Thymus (tissue), 11 donors: ENCODE measurements at regions not wholly inside any gene's neighbourhood (a gene's known extent, or its start where the extent isn't known, plus 50 kb on each side); places are given as distances from the start of the nearest gene placed in this dataset.
"Not testable (repeated sequence)": the region's sequence is repeated elsewhere in the genome, so short reads cannot be mapped to it uniquely, and the experiment has no call there.

ENCODE experiments used
- DNase-seq, 9 donors: peaks; one replicate each; pipeline ENCODE4 v3.0.0-alpha.2; 2013; ENCODE audit warnings: low spot score in 9 of 9, low read depth in 6 of 9, missing footprints in 1 of 9
- H3K27ac ChIP-seq, 2 donors: one replicate each; pipeline ENCODE4 v1.5.1; 2013; ENCODE audit warnings: control low read depth in 1 of 2, low read depth in 1 of 2, low read length in 1 of 2, mild to moderate bottlenecking in 1 of 2, moderate library complexity in 1 of 2
- H3K27me3 ChIP-seq, 2 donors: one replicate each; pipeline ENCODE4 v1.5.1; 2013; ENCODE audit warnings: low read length in 1 of 2; ENCODE audit not compliant: control insufficient read depth in 2 of 2, insufficient read depth in 1 of 2
- H3K36me3 ChIP-seq, 2 donors: one replicate each; pipeline ENCODE4 v1.5.1; 2013; ENCODE audit warnings: low read length in 1 of 2, mild to moderate bottlenecking in 1 of 2, moderate library complexity in 1 of 2; ENCODE audit not compliant: control insufficient read depth in 2 of 2, insufficient read depth in 2 of 2
- H3K4me1 ChIP-seq, 2 donors: one replicate each; pipeline ENCODE4 v1.5.1; 2013; ENCODE audit warnings: low read length in 2 of 2; ENCODE audit not compliant: control insufficient read depth in 2 of 2, insufficient read depth in 2 of 2
- H3K4me3 ChIP-seq, 2 donors: one replicate each; pipeline ENCODE4 v1.5.1; 2013; ENCODE audit warnings: low read length in 2 of 2, control low read depth in 1 of 2, mild to moderate bottlenecking in 1 of 2
- H3K9me3 ChIP-seq, 2 donors: one replicate each; pipeline ENCODE4 v1.5.1; 2013; ENCODE audit warnings: low read length in 1 of 2, mild to moderate bottlenecking in 1 of 2; ENCODE audit not compliant: control insufficient read depth in 2 of 2, insufficient read depth in 1 of 2
- WGBS: extraction: QIAGEN DNeasy Blood & Tissue Kit; methylation state at CpG from one replicate; pipeline ENCODE4 v1.1.7; 2013; 5-methylcytosine and 5-hydroxymethylcytosine counted together
- donor health status: healthy.

GRCh38 chr1:187665483-187665882 lies 836.7 kb downstream of the PLA2G4A start:
- H3K27ac ChIP-seq, result no peak overlapping the region
- H3K36me3 ChIP-seq, result no peaks in the 10 kb centered on the region
- no peaks in the 10 kb centered on the region for H3K4me1 ChIP-seq
- H3K4me3 ChIP-seq, result no peak overlapping the region
- DNase-seq, result no peak
- H3K27me3 ChIP-seq, result no peaks in the 10 kb centered on the region
- H3K9me3 ChIP-seq, result no peaks in the 10 kb centered on the region
- 86% methylated on average over 2 of the region's 2 CpGs for WGBS

GRCh38 chr1:187680823-187681222 lies 852.1 kb downstream of the PLA2G4A start:
- no peaks in the 10 kb centered on the region for H3K36me3 ChIP-seq
- H3K4me3 ChIP-seq, result no peak overlapping the region
- no peak overlapping the region for H3K27ac ChIP-seq
- WGBS, result 80% methylated on average over 1 of the region's 1 CpG
- no peaks in the 10 kb centered on the region for H3K4me1 ChIP-seq
- DNase-seq, result no peak
- H3K27me3 ChIP-seq, result no peaks in the 10 kb centered on the region
- H3K9me3 ChIP-seq, result no peaks in the 10 kb centered on the region

GRCh38 chr1:187682112-187682511 lies 853.4 kb downstream of the PLA2G4A start:
- no peak overlapping the region for H3K27ac ChIP-seq
- H3K27me3 ChIP-seq, result no peaks in the 10 kb centered on the region
- H3K4me1 ChIP-seq, result no peaks in the 10 kb centered on the region
- no peak overlapping the region for H3K4me3 ChIP-seq
- no peak for DNase-seq
- H3K36me3 ChIP-seq, result no peaks in the 10 kb centered on the region
- WGBS, result 69% methylated on average over 2 of the region's 2 CpGs
- H3K9me3 ChIP-seq, result no peaks in the 10 kb centered on the region

GRCh38 chr1:187685333-187685732 lies 856.6 kb downstream of the PLA2G4A start:
- no peak for DNase-seq
- H3K9me3 ChIP-seq, result no peaks in the 10 kb centered on the region
- H3K27me3 ChIP-seq, result no peaks in the 10 kb centered on the region
- no peaks in the 10 kb centered on the region for H3K36me3 ChIP-seq
- H3K4me1 ChIP-seq, result no peaks in the 10 kb centered on the region
- no peak overlapping the region for H3K4me3 ChIP-seq
- H3K27ac ChIP-seq, result no peak overlapping the region

- Histone ChIP-seq H3K27ac (no peak overlapping the region), H3K27me3 (no peaks in the 10 kb centered on the region), H3K4me1 (no peaks in the 10 kb centered on the region), H3K9me3 (no peaks in the 10 kb centered on the region), H3K36me3 (no peaks in the 10 kb centered on the region), H3K4me3 (no peak overlapping the region)
- DNase-seq, result no peak
Observed at GRCh38 chr1:187689129-187689528, 860.4 kb downstream of the PLA2G4A start.

GRCh38 chr1:187691439-187691838 lies 862.7 kb downstream of the PLA2G4A start:
- Histone ChIP-seq H3K27ac (no peak overlapping the region), H3K4me3 (no peak overlapping the region), H3K4me1 (no peaks in the 10 kb centered on the region), H3K36me3 (no peaks in the 10 kb centered on the region), H3K9me3 (no peaks in the 10 kb centered on the region), H3K27me3 (no peaks in the 10 kb centered on the region)
- no peak for DNase-seq
- 89% methylated on average over 2 of the region's 2 CpGs for WGBS

- Histone ChIP-seq H3K36me3 (no peaks in the 10 kb centered on the region), H3K4me1 (no peaks in the 10 kb centered on the region), H3K27me3 (no peaks in the 10 kb centered on the region), H3K9me3 (no peaks in the 10 kb centered on the region), H3K27ac (no peak overlapping the region), H3K4me3 (no peak overlapping the region)
- WGBS, result 75% methylated on average over 5 of the region's 5 CpGs
- DNase-seq, result no peak
Observed at GRCh38 chr1:187692799-187693198, 864.0 kb downstream of the PLA2G4A start.

GRCh38 chr1:187696073-187696472 lies 867.3 kb downstream of the PLA2G4A start:
- Histone ChIP-seq H3K4me1 (no peaks in the 10 kb centered on the region), H3K36me3 (no peaks in the 10 kb centered on the region), H3K27me3 (no peaks in the 10 kb centered on the region), H3K27ac (no peak overlapping the region), H3K9me3 (no peaks in the 10 kb centered on the region), H3K4me3 (no peak overlapping the region)
- DNase-seq, result no peak
- 90% methylated on average over 3 of the region's 3 CpGs for WGBS

- 91% methylated on average over 38 of the region's 46 CpGs for WGBS
- H3K4me1 ChIP-seq, DNase-seq: not testable (repeated sequence)
Observed at GRCh38 chr1:187703138-187704130, 874.7 kb downstream of the PLA2G4A start.

More at GRCh38 chr1:187703138-187704130, 874.7 kb downstream of the PLA2G4A start:
- not testable (repeated sequence) for H3K27ac ChIP-seq, H3K4me3 ChIP-seq, H3K36me3 ChIP-seq, H3K9me3 ChIP-seq, H3K27me3 ChIP-seq
